ENCODE measurements at regions not wholly inside any gene's neighbourhood (a gene's known extent, or its start where the extent isn't known, plus 50 kb on each side); places are given as distances from the start of the nearest gene placed in this dataset.

GRCh38 chr3:99163314-99163713 lies 261.8 kb upstream of the DCBLD2 start:
- no peak overlapping the region for H3K27ac Mint-ChIP-seq (ENCODE audit: low read depth, unreplicated experiment)
- no peak for DNase-seq (ENCODE audit: unreplicated experiment)
- no peak for TF ChIP-seq CTCF (IDR thresholded peaks at IDR 0.05; ENCODE audit: unreplicated experiment)
- ChIA-PET POLR2A (interaction anchor here (1.0 kb wide), 1 partner anchor 11 kb away, joined by 3 read pairs; no protein-coding TSS in a partner anchor), CTCF (interaction anchor here (0.6 to 1.3 kb wide), 5 partner anchors 10 to 586 kb away, joined by 3 to 11 read pairs (median 4); no protein-coding TSS in a partner anchor)
- no peak overlapping the region for H3K4me3 Mint-ChIP-seq (ENCODE audit: unreplicated experiment)
- H3K9me3 Mint-ChIP-seq (ENCODE audit: unreplicated experiment) = peaks cover 1% of the 10 kb centered on the region
- H3K27me3 Mint-ChIP-seq (ENCODE audit: insufficient read depth, unreplicated experiment) = no peaks in the 10 kb centered on the region
- no TSS peak for BruUV-seq (replicated peaks)
- no peaks in the 10 kb centered on the region for H3K4me1 Mint-ChIP-seq (ENCODE audit: insufficient read depth, unreplicated experiment)
- no peaks in the 10 kb centered on the region for H3K36me3 Mint-ChIP-seq (ENCODE audit: insufficient read depth, unreplicated experiment)
- intact Hi-C loops (cut with micrococcal nuclease) = no loop called here

DNA sequence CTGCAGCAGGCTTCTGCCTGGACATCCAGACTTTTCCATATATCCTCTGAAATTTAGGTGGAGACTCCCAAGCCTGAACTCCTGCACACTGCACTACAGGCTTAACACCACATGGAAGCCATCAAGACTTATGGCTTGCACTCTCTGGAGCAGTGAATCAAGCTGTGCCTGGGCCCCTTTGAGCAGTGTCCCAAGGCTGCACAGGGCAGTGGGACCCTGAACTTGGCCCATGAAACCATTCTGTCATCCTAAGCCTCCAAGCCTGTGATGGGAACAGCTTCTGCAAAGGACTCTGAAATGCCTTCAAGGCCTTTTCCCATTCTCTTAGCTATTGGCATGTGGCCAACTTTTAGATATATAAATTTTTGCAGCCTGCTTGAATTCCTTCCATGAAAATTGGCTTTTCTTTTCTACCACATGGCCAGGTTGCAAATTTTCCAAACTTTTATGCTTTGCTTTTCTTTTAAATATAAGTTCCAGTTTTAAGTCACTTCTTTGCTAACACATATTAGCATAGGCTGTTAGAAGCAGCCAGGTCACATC lies 257.8 kb upstream of the DCBLD2 start:
- ChIA-PET CTCF (interaction anchor here (0.6 to 1.2 kb wide), 5 partner anchors 12 to 314 kb away, joined by 3 to 4 read pairs (median 3); no protein-coding TSS in a partner anchor), POLR2A (interaction anchor here (0.9 kb wide), 1 partner anchor 15 kb away, joined by 3 read pairs; no protein-coding TSS in a partner anchor)
- no peak for DNase-seq (ENCODE audit: unreplicated experiment)
- H3K4me3 Mint-ChIP-seq (ENCODE audit: unreplicated experiment) = no peak overlapping the region
- no peaks in the 10 kb centered on the region for H3K27me3 Mint-ChIP-seq (ENCODE audit: insufficient read depth, unreplicated experiment)
- no peaks in the 10 kb centered on the region for H3K36me3 Mint-ChIP-seq (ENCODE audit: insufficient read depth, unreplicated experiment)
- no peaks in the 10 kb centered on the region for H3K4me1 Mint-ChIP-seq (ENCODE audit: insufficient read depth, unreplicated experiment)
- no peak overlapping the region for H3K27ac Mint-ChIP-seq (ENCODE audit: low read depth, unreplicated experiment)
- intact Hi-C loops (cut with micrococcal nuclease) = no loop called here
- no TSS peak for BruUV-seq (replicated peaks)
- H3K9me3 Mint-ChIP-seq (ENCODE audit: unreplicated experiment) = peaks cover 26% of the 10 kb centered on the region
- TF ChIP-seq CTCF (IDR thresholded peaks at IDR 0.05; ENCODE audit: unreplicated experiment) = no peak

- H3K9me3 Mint-ChIP-seq (ENCODE audit: unreplicated experiment) = no peaks in the 10 kb centered on the region
Observed at GRCh38 chr3:99145031-99145430, 243.5 kb upstream of the DCBLD2 start.

GRCh38 chr3:99143493-99143892 lies 242.0 kb upstream of the DCBLD2 start:
- no peaks in the 10 kb centered on the region for H3K27me3 Mint-ChIP-seq (ENCODE audit: insufficient read depth, unreplicated experiment)
- no peak for TF ChIP-seq CTCF (IDR thresholded peaks at IDR 0.05; ENCODE audit: unreplicated experiment)
- intact Hi-C loops (cut with micrococcal nuclease) = no loop called here
- no peaks in the 10 kb centered on the region for H3K36me3 Mint-ChIP-seq (ENCODE audit: insufficient read depth, unreplicated experiment)
- no peak for DNase-seq (ENCODE audit: unreplicated experiment)
- BruUV-seq (replicated peaks) = no TSS peak
- no peak overlapping the region for H3K4me3 Mint-ChIP-seq (ENCODE audit: unreplicated experiment)
- POLR2A ChIA-PET = no interaction called here
- no peaks in the 10 kb centered on the region for H3K4me1 Mint-ChIP-seq (ENCODE audit: insufficient read depth, unreplicated experiment)
- CTCF ChIA-PET = no interaction called here
- H3K27ac Mint-ChIP-seq (ENCODE audit: low read depth, unreplicated experiment) = no peak overlapping the region
- peaks cover 8% of the 10 kb centered on the region for H3K9me3 Mint-ChIP-seq (ENCODE audit: unreplicated experiment)

More at GRCh38 chr3:99145031-99145430, 243.5 kb upstream of the DCBLD2 start:
- H3K4me3 Mint-ChIP-seq (ENCODE audit: unreplicated experiment) = no peak overlapping the region
- intact Hi-C loops (cut with micrococcal nuclease) = no loop called here
- no peak for DNase-seq (ENCODE audit: unreplicated experiment)
- no peak overlapping the region for H3K27ac Mint-ChIP-seq (ENCODE audit: low read depth, unreplicated experiment)
- POLR2A ChIA-PET = interaction anchor here (0.7 kb wide), 1 partner anchor 20 kb away, joined by 3 read pairs; no protein-coding TSS in a partner anchor
- no TSS peak for BruUV-seq (replicated peaks)
- no peak for TF ChIP-seq CTCF (IDR thresholded peaks at IDR 0.05; ENCODE audit: unreplicated experiment)
- no peaks in the 10 kb centered on the region for H3K4me1 Mint-ChIP-seq (ENCODE audit: insufficient read depth, unreplicated experiment)
- CTCF ChIA-PET = interaction anchor here (0.6 kb wide), 1 partner anchor 442 kb away, joined by 4 read pairs; no protein-coding TSS in a partner anchor
- H3K27me3 Mint-ChIP-seq (ENCODE audit: insufficient read depth, unreplicated experiment) = no peaks in the 10 kb centered on the region
- no peaks in the 10 kb centered on the region for H3K36me3 Mint-ChIP-seq (ENCODE audit: insufficient read depth, unreplicated experiment)

Data from MCF 10A (cell line).